BLaER1 (cell line): ENCODE measurements at regions not wholly inside any gene's neighbourhood (a gene's known extent, or its start where the extent isn't known, plus 50 kb on each side); places are given as distances from the start of the nearest gene placed in this dataset.
"Not testable (repeated sequence)": the region's sequence is repeated elsewhere in the genome, so short reads cannot be mapped to it uniquely, and the experiment has no call there.

Source experiments
- H3K27ac ChIP-seq: shearing (Covaris generic); formaldehyde crosslinking; 2 replicates; pipeline ENCODE4 v1.8.1; 2022
- H3K27me3 ChIP-seq: shearing (Covaris generic); formaldehyde crosslinking; 2 replicates; pipeline ENCODE4 v1.8.1; 2022
- H3K36me3 ChIP-seq: shearing (Covaris generic); formaldehyde crosslinking; 2 replicates; pipeline ENCODE4 v1.8.1; 2022
- H3K4me1 ChIP-seq: shearing (Covaris generic); formaldehyde crosslinking; 2 replicates; pipeline ENCODE4 v1.8.1; 2022
- H3K4me2 ChIP-seq: shearing (Covaris generic); formaldehyde crosslinking; 2 replicates; pipeline ENCODE4 v1.8.1; 2022
- H3K4me3 ChIP-seq: shearing (Covaris generic); formaldehyde crosslinking; 2 replicates; pipeline ENCODE4 v1.8.1; 2022
- H3K9ac ChIP-seq: shearing (Covaris generic); formaldehyde crosslinking; 2 replicates; pipeline ENCODE4 v1.8.1; 2022
- H3K9me3 ChIP-seq: shearing (Covaris generic); formaldehyde crosslinking; 2 replicates; pipeline ENCODE4 v1.8.1; 2022
- H4K20me1 ChIP-seq: shearing (Covaris generic); formaldehyde crosslinking; 2 replicates; pipeline ENCODE4 v1.8.1; 2022
- Cebpa-rat ChIP-seq: shearing (Covaris generic); IDR thresholded peaks from 2 replicates; pipeline ENCODE4 v1.8.1; 2022

GRCh38 chr2:208608122-208608835, 201.7 kb downstream of the PTH2R start:
- Histone ChIP-seq H3K9ac (no peak overlapping the region), H4K20me1 (no peaks in the 10 kb centered on the region), H3K9me3 (no peaks in the 10 kb centered on the region), H3K27me3 (no peaks in the 10 kb centered on the region), H3K4me2 (no peak overlapping the region), H3K4me1 (no peaks in the 10 kb centered on the region), H3K4me3 (no peak overlapping the region), H3K27ac (no peak overlapping the region), H3K36me3 (no peaks in the 10 kb centered on the region)
- no peak for TF ChIP-seq Cebpa-rat

- no peak for TF ChIP-seq Cebpa-rat
- Histone ChIP-seq H4K20me1 (no peaks in the 10 kb centered on the region), H3K27ac (no peak overlapping the region), H3K9ac (no peak overlapping the region), H3K27me3 (no peaks in the 10 kb centered on the region), H3K36me3 (no peaks in the 10 kb centered on the region), H3K4me1 (no peaks in the 10 kb centered on the region), H3K9me3 (no peaks in the 10 kb centered on the region), H3K4me2 (no peak overlapping the region), H3K4me3 (no peak overlapping the region)
Observed at GRCh38 chr2:208609166-208609804, 202.7 kb downstream of the PTH2R start.

- H3K36me3 ChIP-seq, H3K4me2 ChIP-seq, H3K4me3 ChIP-seq, H3K27me3 ChIP-seq, H3K9ac ChIP-seq, H3K27ac ChIP-seq, H3K9me3 ChIP-seq, H4K20me1 ChIP-seq, H3K4me1 ChIP-seq: not testable (repeated sequence)
Observed at GRCh38 chr2:208615675-208616074, 209.1 kb downstream of the PTH2R start.

DNA sequence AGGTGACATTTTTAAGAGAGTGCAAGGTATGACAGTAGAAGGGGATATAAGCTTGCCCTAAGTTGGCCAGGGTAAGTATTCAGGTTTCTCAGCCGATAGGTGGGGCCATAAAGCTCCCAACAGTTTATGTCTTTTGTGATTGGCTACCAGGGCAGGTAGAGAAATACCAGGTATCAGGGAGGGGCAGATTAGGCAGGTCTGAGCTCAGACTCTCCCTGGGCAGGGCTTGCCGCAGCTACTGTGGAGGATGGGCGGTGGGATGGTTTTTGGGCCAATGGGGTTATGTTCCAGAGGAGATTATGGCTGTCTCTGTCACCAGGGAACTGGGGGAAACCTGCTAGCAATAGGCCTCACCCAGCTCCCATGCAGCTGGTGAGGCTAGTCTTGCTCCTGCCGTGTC, 211.6 kb downstream of the PTH2R start:
- no peak overlapping the region for H3K27ac ChIP-seq
- H3K4me1 ChIP-seq = no peaks in the 10 kb centered on the region
- no peak overlapping the region for H3K4me2 ChIP-seq
- H3K36me3 ChIP-seq = no peaks in the 10 kb centered on the region
- H4K20me1 ChIP-seq = no peaks in the 10 kb centered on the region
- H3K9ac ChIP-seq = no peak overlapping the region
- TF ChIP-seq Cebpa-rat = no peak
- no peaks in the 10 kb centered on the region for H3K9me3 ChIP-seq
- H3K4me3 ChIP-seq = no peak overlapping the region
- H3K27me3 ChIP-seq = no peaks in the 10 kb centered on the region

- Histone ChIP-seq H3K4me1 (no peaks in the 10 kb centered on the region), H3K4me2 (no peak overlapping the region), H3K36me3 (no peaks in the 10 kb centered on the region), H4K20me1 (no peaks in the 10 kb centered on the region), H3K4me3 (no peak overlapping the region), H3K9ac (no peak overlapping the region), H3K27me3 (no peaks in the 10 kb centered on the region), H3K9me3 (no peaks in the 10 kb centered on the region), H3K27ac (no peak overlapping the region)
- TF ChIP-seq Cebpa-rat = no peak
Observed at GRCh38 chr2:208619993-208620392, 213.4 kb downstream of the PTH2R start.

GRCh38 chr2:208620487-208620978, 213.9 kb downstream of the PTH2R start:
- Histone ChIP-seq H3K4me2 (no peak overlapping the region), H4K20me1 (no peaks in the 10 kb centered on the region), H3K9me3 (no peaks in the 10 kb centered on the region), H3K4me3 (no peak overlapping the region), H3K27ac (no peak overlapping the region), H3K27me3 (no peaks in the 10 kb centered on the region), H3K4me1 (no peaks in the 10 kb centered on the region), H3K36me3 (no peaks in the 10 kb centered on the region), H3K9ac (no peak overlapping the region)
- TF ChIP-seq Cebpa-rat = no peak

- H3K36me3 ChIP-seq = no peaks in the 10 kb centered on the region
- no peak overlapping the region for H3K4me3 ChIP-seq
- H3K4me1 ChIP-seq = no peaks in the 10 kb centered on the region
- no peaks in the 10 kb centered on the region for H3K27me3 ChIP-seq
- no peak for TF ChIP-seq Cebpa-rat
- H3K9me3 ChIP-seq = no peaks in the 10 kb centered on the region
- H4K20me1 ChIP-seq = no peaks in the 10 kb centered on the region
- no peak overlapping the region for H3K27ac ChIP-seq
- H3K9ac ChIP-seq = no peak overlapping the region
- no peak overlapping the region for H3K4me2 ChIP-seq
Observed at GRCh38 chr2:208627110-208627884, 220.7 kb downstream of the PTH2R start.

GRCh38 chr2:208627916-208628315, 221.3 kb downstream of the PTH2R start:
- H3K9ac ChIP-seq = no peak overlapping the region
- TF ChIP-seq Cebpa-rat = no peak
- H3K27ac ChIP-seq = no peak overlapping the region
- H3K4me2 ChIP-seq = no peak overlapping the region
- no peaks in the 10 kb centered on the region for H3K27me3 ChIP-seq
- no peak overlapping the region for H3K4me3 ChIP-seq
- no peaks in the 10 kb centered on the region for H3K36me3 ChIP-seq
- H4K20me1 ChIP-seq = no peaks in the 10 kb centered on the region
- H3K9me3 ChIP-seq = no peaks in the 10 kb centered on the region
- H3K4me1 ChIP-seq = no peaks in the 10 kb centered on the region

- Histone ChIP-seq H3K9ac (no peak overlapping the region), H3K36me3 (no peaks in the 10 kb centered on the region), H3K27me3 (no peaks in the 10 kb centered on the region), H3K4me1 (no peaks in the 10 kb centered on the region), H3K4me3 (no peak overlapping the region), H3K27ac (no peak overlapping the region), H3K9me3 (no peaks in the 10 kb centered on the region), H3K4me2 (no peak overlapping the region), H4K20me1 (no peaks in the 10 kb centered on the region)
- TF ChIP-seq Cebpa-rat = no peak
Observed at GRCh38 chr2:208638059-208638458, 231.5 kb downstream of the PTH2R start.

- no peaks in the 10 kb centered on the region for H3K36me3 ChIP-seq
- H3K4me2 ChIP-seq = no peak overlapping the region
- no peaks in the 10 kb centered on the region for H3K4me1 ChIP-seq
- H3K27me3 ChIP-seq = no peaks in the 10 kb centered on the region
- no peak overlapping the region for H3K9ac ChIP-seq
- no peak overlapping the region for H3K4me3 ChIP-seq
- no peaks in the 10 kb centered on the region for H3K9me3 ChIP-seq
- H3K27ac ChIP-seq = no peak overlapping the region
- no peaks in the 10 kb centered on the region for H4K20me1 ChIP-seq
- TF ChIP-seq Cebpa-rat = no peak
Observed at GRCh38 chr2:208642125-208642779, 235.7 kb downstream of the PTH2R start.
